ENCODE measurements at regions not wholly inside any gene's neighbourhood (a gene's known extent, or its start where the extent isn't known, plus 50 kb on each side); places are given as distances from the start of the nearest gene placed in this dataset.
"Not testable (repeated sequence)": the region's sequence is repeated elsewhere in the genome, so short reads cannot be mapped to it uniquely, and the experiment has no call there.

- no peak overlapping the region for H3K9ac ChIP-seq (ENCODE audit: low read depth in 1 of 3, low read length in 3 of 3)
Measured at GRCh38 chr5:106092455-106092854, 1578.3 kb downstream of the EFNA5 start.

GRCh38 chr5:106089073-106089472 lies 1581.7 kb downstream of the EFNA5 start:
- H3K27me3 ChIP-seq (ENCODE audit: control insufficient read depth in 3 of 3, insufficient read depth in 3 of 3, low read length in 3 of 3): no peaks in the 10 kb centered on the region
- H3K36me3 ChIP-seq (ENCODE audit: control insufficient read depth in 3 of 3, insufficient read depth in 3 of 3, low read length in 3 of 3): no peaks in the 10 kb centered on the region
- no peak overlapping the region for H3K9ac ChIP-seq (ENCODE audit: low read depth in 1 of 3, low read length in 3 of 3)
- H3K27ac ChIP-seq (ENCODE audit: low read depth, low read length): no peak overlapping the region
- no peaks in the 10 kb centered on the region for H3K9me3 ChIP-seq (ENCODE audit: control insufficient read depth in 3 of 3, low read length in 3 of 3)
- H3K4me1 ChIP-seq (ENCODE audit: control insufficient read depth in 3 of 3, insufficient read depth in 3 of 3, low read length in 3 of 3): no peaks in the 10 kb centered on the region
- no peak overlapping the region for H3K4me3 ChIP-seq (ENCODE audit: low read length in 3 of 3)

More at GRCh38 chr5:106092455-106092854, 1578.3 kb downstream of the EFNA5 start:
- H3K4me1 ChIP-seq (ENCODE audit: control insufficient read depth in 3 of 3, insufficient read depth in 3 of 3, low read length in 3 of 3): no peaks in the 10 kb centered on the region
- H3K36me3 ChIP-seq (ENCODE audit: control insufficient read depth in 3 of 3, insufficient read depth in 3 of 3, low read length in 3 of 3): no peaks in the 10 kb centered on the region
- H3K27ac ChIP-seq (ENCODE audit: low read depth, low read length): no peak overlapping the region
- no peaks in the 10 kb centered on the region for H3K27me3 ChIP-seq (ENCODE audit: control insufficient read depth in 3 of 3, insufficient read depth in 3 of 3, low read length in 3 of 3)
- no peaks in the 10 kb centered on the region for H3K9me3 ChIP-seq (ENCODE audit: control insufficient read depth in 3 of 3, low read length in 3 of 3)
- no peak overlapping the region for H3K4me3 ChIP-seq (ENCODE audit: low read length in 3 of 3)

- H3K27me3 ChIP-seq (ENCODE audit: control insufficient read depth in 3 of 3, insufficient read depth in 3 of 3, low read length in 3 of 3): no peaks in the 10 kb centered on the region
- H3K9ac ChIP-seq (ENCODE audit: low read depth in 1 of 3, low read length in 3 of 3): no peak overlapping the region
- H3K36me3 ChIP-seq (ENCODE audit: control insufficient read depth in 3 of 3, insufficient read depth in 3 of 3, low read length in 3 of 3): no peaks in the 10 kb centered on the region
- no peaks in the 10 kb centered on the region for H3K4me1 ChIP-seq (ENCODE audit: control insufficient read depth in 3 of 3, insufficient read depth in 3 of 3, low read length in 3 of 3)
- H3K4me3 ChIP-seq (ENCODE audit: low read length in 3 of 3): no peak overlapping the region
- H3K27ac ChIP-seq (ENCODE audit: low read depth, low read length): no peak overlapping the region
- H3K9me3 ChIP-seq (ENCODE audit: control insufficient read depth in 3 of 3, low read length in 3 of 3): no peaks in the 10 kb centered on the region
Measured at GRCh38 chr5:106088462-106088861, 1582.3 kb downstream of the EFNA5 start.

- H3K4me3 ChIP-seq (ENCODE audit: low read length in 3 of 3): no peak overlapping the region
- no peaks in the 10 kb centered on the region for H3K9me3 ChIP-seq (ENCODE audit: control insufficient read depth in 3 of 3, low read length in 3 of 3)
- no peak overlapping the region for H3K9ac ChIP-seq (ENCODE audit: low read depth in 1 of 3, low read length in 3 of 3)
- H3K36me3 ChIP-seq (ENCODE audit: control insufficient read depth in 3 of 3, insufficient read depth in 3 of 3, low read length in 3 of 3): no peaks in the 10 kb centered on the region
- no peaks in the 10 kb centered on the region for H3K4me1 ChIP-seq (ENCODE audit: control insufficient read depth in 3 of 3, insufficient read depth in 3 of 3, low read length in 3 of 3)
- no peaks in the 10 kb centered on the region for H3K27me3 ChIP-seq (ENCODE audit: control insufficient read depth in 3 of 3, insufficient read depth in 3 of 3, low read length in 3 of 3)
- H3K27ac ChIP-seq (ENCODE audit: low read depth, low read length): no peak overlapping the region
Measured at GRCh38 chr5:106086352-106086751, 1584.4 kb downstream of the EFNA5 start.

GRCh38 chr5:106085556-106085955 lies 1585.2 kb downstream of the EFNA5 start:
- H3K4me1 ChIP-seq (ENCODE audit: control insufficient read depth in 3 of 3, insufficient read depth in 3 of 3, low read length in 3 of 3): no peaks in the 10 kb centered on the region

GRCh38 chr5:106085136-106085535 lies 1585.6 kb downstream of the EFNA5 start:
- Histone ChIP-seq H3K36me3 (ENCODE audit: control insufficient read depth in 3 of 3, insufficient read depth in 3 of 3, low read length in 3 of 3) (no peaks in the 10 kb centered on the region), H3K4me3 (ENCODE audit: low read length in 3 of 3) (no peak overlapping the region), H3K9me3 (ENCODE audit: control insufficient read depth in 3 of 3, low read length in 3 of 3) (no peaks in the 10 kb centered on the region), H3K9ac (ENCODE audit: low read depth in 1 of 3, low read length in 3 of 3) (no peak overlapping the region), H3K4me1 (ENCODE audit: control insufficient read depth in 3 of 3, insufficient read depth in 3 of 3, low read length in 3 of 3) (no peaks in the 10 kb centered on the region), H3K27me3 (ENCODE audit: control insufficient read depth in 3 of 3, insufficient read depth in 3 of 3, low read length in 3 of 3) (no peaks in the 10 kb centered on the region), H3K27ac (ENCODE audit: low read depth, low read length) (no peak overlapping the region)

More at GRCh38 chr5:106085556-106085955, 1585.2 kb downstream of the EFNA5 start:
- H3K27ac ChIP-seq (ENCODE audit: low read depth, low read length): no peak overlapping the region
- H3K36me3 ChIP-seq (ENCODE audit: control insufficient read depth in 3 of 3, insufficient read depth in 3 of 3, low read length in 3 of 3): no peaks in the 10 kb centered on the region
- H3K4me3 ChIP-seq (ENCODE audit: low read length in 3 of 3): no peak overlapping the region
- no peak overlapping the region for H3K9ac ChIP-seq (ENCODE audit: low read depth in 1 of 3, low read length in 3 of 3)
- H3K27me3 ChIP-seq (ENCODE audit: control insufficient read depth in 3 of 3, insufficient read depth in 3 of 3, low read length in 3 of 3): no peaks in the 10 kb centered on the region
- H3K9me3 ChIP-seq (ENCODE audit: control insufficient read depth in 3 of 3, low read length in 3 of 3): no peaks in the 10 kb centered on the region

- Histone ChIP-seq H3K36me3 (ENCODE audit: control insufficient read depth in 3 of 3, insufficient read depth in 3 of 3, low read length in 3 of 3) (no peaks in the 10 kb centered on the region), H3K27me3 (ENCODE audit: control insufficient read depth in 3 of 3, insufficient read depth in 3 of 3, low read length in 3 of 3) (no peaks in the 10 kb centered on the region), H3K9me3 (ENCODE audit: control insufficient read depth in 3 of 3, low read length in 3 of 3) (no peaks in the 10 kb centered on the region), H3K4me3 (ENCODE audit: low read length in 3 of 3) (no peak overlapping the region), H3K4me1 (ENCODE audit: control insufficient read depth in 3 of 3, insufficient read depth in 3 of 3, low read length in 3 of 3) (no peaks in the 10 kb centered on the region), H3K9ac (ENCODE audit: low read depth in 1 of 3, low read length in 3 of 3) (no peak overlapping the region), H3K27ac (ENCODE audit: low read depth, low read length) (no peak overlapping the region)
Measured at GRCh38 chr5:106080535-106080934, 1590.2 kb downstream of the EFNA5 start.

- Histone ChIP-seq H3K36me3 (ENCODE audit: control insufficient read depth in 3 of 3, insufficient read depth in 3 of 3, low read length in 3 of 3) (no peaks in the 10 kb centered on the region), H3K4me1 (ENCODE audit: control insufficient read depth in 3 of 3, insufficient read depth in 3 of 3, low read length in 3 of 3) (no peaks in the 10 kb centered on the region), H3K9me3 (ENCODE audit: control insufficient read depth in 3 of 3, low read length in 3 of 3) (no peaks in the 10 kb centered on the region), H3K27me3 (ENCODE audit: control insufficient read depth in 3 of 3, insufficient read depth in 3 of 3, low read length in 3 of 3) (no peaks in the 10 kb centered on the region), H3K27ac (ENCODE audit: low read depth, low read length) (no peak overlapping the region), H3K4me3 (ENCODE audit: low read length in 3 of 3) (no peak overlapping the region), H3K9ac (ENCODE audit: low read depth in 1 of 3, low read length in 3 of 3) (no peak overlapping the region)
Measured at GRCh38 chr5:106076655-106077054, 1594.1 kb downstream of the EFNA5 start.

- no peaks in the 10 kb centered on the region for H3K27me3 ChIP-seq (ENCODE audit: control insufficient read depth in 3 of 3, insufficient read depth in 3 of 3, low read length in 3 of 3)
- H3K4me1 ChIP-seq (ENCODE audit: control insufficient read depth in 3 of 3, insufficient read depth in 3 of 3, low read length in 3 of 3): no peaks in the 10 kb centered on the region
- H3K4me3 ChIP-seq (ENCODE audit: low read length in 3 of 3): no peak overlapping the region
- no peaks in the 10 kb centered on the region for H3K36me3 ChIP-seq (ENCODE audit: control insufficient read depth in 3 of 3, insufficient read depth in 3 of 3, low read length in 3 of 3)
- no peaks in the 10 kb centered on the region for H3K9me3 ChIP-seq (ENCODE audit: control insufficient read depth in 3 of 3, low read length in 3 of 3)
- H3K9ac ChIP-seq (ENCODE audit: low read depth in 1 of 3, low read length in 3 of 3): no peak overlapping the region
- H3K27ac ChIP-seq (ENCODE audit: low read depth, low read length): no peak overlapping the region
Measured at GRCh38 chr5:106072208-106072607, 1598.5 kb downstream of the EFNA5 start.

GRCh38 chr5:106047341-106047740 lies 1623.4 kb downstream of the EFNA5 start:
- H3K27ac ChIP-seq (ENCODE audit: low read depth, low read length): no peak overlapping the region
- H3K27me3 ChIP-seq (ENCODE audit: control insufficient read depth in 3 of 3, insufficient read depth in 3 of 3, low read length in 3 of 3): no peaks in the 10 kb centered on the region
- H3K9ac ChIP-seq (ENCODE audit: low read depth in 1 of 3, low read length in 3 of 3): no peak overlapping the region
- H3K36me3 ChIP-seq (ENCODE audit: control insufficient read depth in 3 of 3, insufficient read depth in 3 of 3, low read length in 3 of 3): no peaks in the 10 kb centered on the region
- H3K9me3 ChIP-seq (ENCODE audit: control insufficient read depth in 3 of 3, low read length in 3 of 3): no peaks in the 10 kb centered on the region
- H3K4me1 ChIP-seq (ENCODE audit: control insufficient read depth in 3 of 3, insufficient read depth in 3 of 3, low read length in 3 of 3): no peaks in the 10 kb centered on the region
- H3K4me3 ChIP-seq (ENCODE audit: low read length in 3 of 3): no peak overlapping the region

GRCh38 chr5:106032069-106032468 lies 1638.7 kb downstream of the EFNA5 start:
- H3K4me3 ChIP-seq (ENCODE audit: low read length in 3 of 3); H3K27me3 ChIP-seq (ENCODE audit: control insufficient read depth in 3 of 3, insufficient read depth in 3 of 3, low read length in 3 of 3); H3K27ac ChIP-seq (ENCODE audit: low read depth, low read length); H3K36me3 ChIP-seq (ENCODE audit: control insufficient read depth in 3 of 3, insufficient read depth in 3 of 3, low read length in 3 of 3); H3K9ac ChIP-seq (ENCODE audit: low read depth in 1 of 3, low read length in 3 of 3); H3K9me3 ChIP-seq (ENCODE audit: control insufficient read depth in 3 of 3, low read length in 3 of 3); H3K4me1 ChIP-seq (ENCODE audit: control insufficient read depth in 3 of 3, insufficient read depth in 3 of 3, low read length in 3 of 3): not testable (repeated sequence)
